Keratinocyte (primary cell): ENCODE measurements at regions not wholly inside any gene's neighbourhood (a gene's known extent, or its start where the extent isn't known, plus 50 kb on each side); places are given as distances from the start of the nearest gene placed in this dataset.

Experiments
- DNase-seq: peaks from one replicate; pipeline ENCODE4 v3.0.0-alpha.2; 2011; ENCODE audit warnings: low read depth, missing footprints, low spot score
- FAIRE-seq: peaks from 2 replicates; lab custom pipeline; 2011; peaks lifted over from hg19 to GRCh38; lab: Jason Lieb, UNC
- H2AFZ ChIP-seq: 2 replicates; pipeline ENCODE4 v1.6.0; 2012; ENCODE audit warnings: low read length, control low read depth, inconsistent platforms; ENCODE audit not compliant: control insufficient read depth
- H3K27ac ChIP-seq: 2 replicates; pipeline ENCODE4 v1.5.1; 2011; ENCODE audit warnings: low read length; ENCODE audit not compliant: control insufficient read depth, insufficient read depth
- H3K27me3 ChIP-seq: 3 replicates; pipeline ENCODE4 v1.6.0; 2011; ENCODE audit warnings: low read length; ENCODE audit not compliant: control insufficient read depth, insufficient read depth; ENCODE audit errors: extremely low read depth
- H3K36me3 ChIP-seq, 2 experiments: 2 replicates in 1 of 2; 3 replicates in 1 of 2; pipeline ENCODE4 v1.5.1; 2011; ENCODE audit warnings: low read length in 2 of 2, mild to moderate bottlenecking in 1 of 2; ENCODE audit not compliant: control insufficient read depth in 2 of 2, insufficient read depth in 2 of 2; ENCODE audit errors: extremely low read depth in 1 of 2
- H3K4me1 ChIP-seq: 3 replicates; pipeline ENCODE4 v1.5.1; 2011; ENCODE audit warnings: low read length; ENCODE audit not compliant: control insufficient read depth, insufficient read depth; ENCODE audit errors: extremely low read depth
- H3K4me2 ChIP-seq: 3 replicates; pipeline ENCODE4 v1.6.0; 2011; ENCODE audit warnings: low read depth, low read length; ENCODE audit not compliant: control insufficient read depth, insufficient read depth; ENCODE audit errors: extremely low read depth
- H3K4me3 ChIP-seq, 3 experiments: fragments of 200-600 bp in 1 of 3; sonication (generic) in 1 of 3; 2 replicates in 2 of 3; 3 replicates in 1 of 3; pipeline ENCODE4 v1.5.1; 2011 to 2016; ENCODE audit warnings: low read length in 3 of 3, mild to moderate bottlenecking in 3 of 3, control low read depth in 2 of 3, inconsistent platforms in 1 of 3, low read depth in 1 of 3, mixed read lengths in 1 of 3, mixed run types in 1 of 3, moderate library complexity in 1 of 3; ENCODE audit not compliant: control insufficient read depth in 2 of 3, insufficient read depth in 2 of 3; ENCODE audit errors: extremely low read depth in 1 of 3
- H3K79me2 ChIP-seq: 2 replicates; pipeline ENCODE4 v1.6.0; 2012; ENCODE audit warnings: low read length; ENCODE audit not compliant: control insufficient read depth, insufficient read depth
- H3K9ac ChIP-seq: 3 replicates; pipeline ENCODE4 v1.6.0; 2011; ENCODE audit warnings: low read length; ENCODE audit not compliant: control insufficient read depth, insufficient read depth; ENCODE audit errors: extremely low read depth
- H3K9me1 ChIP-seq: 3 replicates; pipeline ENCODE4 v1.6.0; 2011; ENCODE audit warnings: low read length; ENCODE audit not compliant: control insufficient read depth, insufficient read depth; ENCODE audit errors: extremely low read depth
- H3K9me3 ChIP-seq: 2 replicates; pipeline ENCODE4 v1.5.1; 2012; ENCODE audit warnings: low read depth, low read length; ENCODE audit not compliant: control insufficient read depth
- H4K20me1 ChIP-seq: 3 replicates; pipeline ENCODE4 v1.6.0; 2011; ENCODE audit warnings: low read length; ENCODE audit not compliant: control insufficient read depth, insufficient read depth; ENCODE audit errors: extremely low read depth
- EZH2 ChIP-seq: IDR thresholded peaks from one replicate; pipeline ENCODE4 v1.6.1; 2012; ENCODE audit warnings: inconsistent platforms, mild to moderate bottlenecking, low read length, moderate library complexity
- dilution Hi-C: fragments of 300-500 bp; cut with MboI; formaldehyde crosslinking; loops from one replicate; pipeline ENCODE4 v1.7.0; 2020; ENCODE audit warnings: low sequenced_read_pairs; ENCODE audit not compliant: extremely low pct_ligation_motif_present
- TF ChIP-seq, protein P1 (sequence below), 3 experiments: IDR thresholded peaks in 1 of 3; conservative IDR thresholded peaks in 1 of 3; optimal IDR thresholded peaks in 1 of 3; 2 replicates in 2 of 3; 3 replicates in 1 of 3; pipeline versions ENCODE3 to v1.5.1; 2011; ENCODE audit warnings: low read length in 3 of 3, mild to moderate bottlenecking in 3 of 3, moderate library complexity in 2 of 3, control low read depth in 1 of 3, inconsistent platforms in 1 of 3; ENCODE audit not compliant: insufficient read depth in 2 of 3; ENCODE audit errors: extremely low read depth in 1 of 3

DNA sequence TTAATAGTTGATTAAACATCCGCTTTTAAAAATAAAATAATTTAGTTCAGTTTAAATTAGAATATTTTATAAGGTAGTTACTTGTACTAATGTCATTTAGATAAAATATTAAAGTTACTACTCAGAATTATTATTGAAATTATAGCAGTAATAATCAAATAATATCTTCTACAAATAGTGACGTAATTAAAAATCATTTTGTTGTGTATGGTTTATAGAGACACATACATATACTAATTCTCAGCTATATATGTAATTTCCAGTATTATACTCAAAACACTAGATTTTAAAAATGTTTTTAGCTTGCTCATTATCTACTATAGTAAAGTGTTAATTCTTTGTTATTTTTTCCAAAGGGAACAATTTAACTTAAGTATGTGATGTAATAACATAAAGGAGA, 435.2 kb upstream of the MANEA start:
- FAIRE-seq, result no peak
- H3K9ac ChIP-seq, result no peak overlapping the region
- no peaks in the 10 kb centered on the region for H4K20me1 ChIP-seq
- H3K36me3 ChIP-seq, result no peaks in the 10 kb centered on the region
- no peak for DNase-seq
- no peaks in the 10 kb centered on the region for H3K79me2 ChIP-seq
- no peaks in the 10 kb centered on the region for H3K9me1 ChIP-seq
- H3K27ac ChIP-seq, result no peak overlapping the region
- H3K27me3 ChIP-seq, result no peaks in the 10 kb centered on the region
- no peaks in the 10 kb centered on the region for H3K9me3 ChIP-seq
- dilution Hi-C loops, result no loop called here
- TF ChIP-seq EZH2, result no peak
- TF ChIP-seq, protein P1, sequence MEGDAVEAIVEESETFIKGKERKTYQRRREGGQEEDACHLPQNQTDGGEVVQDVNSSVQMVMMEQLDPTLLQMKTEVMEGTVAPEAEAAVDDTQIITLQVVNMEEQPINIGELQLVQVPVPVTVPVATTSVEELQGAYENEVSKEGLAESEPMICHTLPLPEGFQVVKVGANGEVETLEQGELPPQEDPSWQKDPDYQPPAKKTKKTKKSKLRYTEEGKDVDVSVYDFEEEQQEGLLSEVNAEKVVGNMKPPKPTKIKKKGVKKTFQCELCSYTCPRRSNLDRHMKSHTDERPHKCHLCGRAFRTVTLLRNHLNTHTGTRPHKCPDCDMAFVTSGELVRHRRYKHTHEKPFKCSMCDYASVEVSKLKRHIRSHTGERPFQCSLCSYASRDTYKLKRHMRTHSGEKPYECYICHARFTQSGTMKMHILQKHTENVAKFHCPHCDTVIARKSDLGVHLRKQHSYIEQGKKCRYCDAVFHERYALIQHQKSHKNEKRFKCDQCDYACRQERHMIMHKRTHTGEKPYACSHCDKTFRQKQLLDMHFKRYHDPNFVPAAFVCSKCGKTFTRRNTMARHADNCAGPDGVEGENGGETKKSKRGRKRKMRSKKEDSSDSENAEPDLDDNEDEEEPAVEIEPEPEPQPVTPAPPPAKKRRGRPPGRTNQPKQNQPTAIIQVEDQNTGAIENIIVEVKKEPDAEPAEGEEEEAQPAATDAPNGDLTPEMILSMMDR (optimal IDR thresholded peaks at IDR 0.05 in 1 of 3, IDR thresholded peaks at IDR 0.05 in 1 of 3, conservative IDR thresholded peaks at IDR 0.05 in 1 of 3; ENCODE audit: extremely low read depth in 1 of 3, insufficient read depth in 2 of 3, low read length in 3 of 3), result no peak
- no peak overlapping the region for H2AFZ ChIP-seq
- no peak overlapping the region for H3K4me3 ChIP-seq
- no peaks in the 10 kb centered on the region for H3K4me1 ChIP-seq
- H3K4me2 ChIP-seq, result no peak overlapping the region

DNA sequence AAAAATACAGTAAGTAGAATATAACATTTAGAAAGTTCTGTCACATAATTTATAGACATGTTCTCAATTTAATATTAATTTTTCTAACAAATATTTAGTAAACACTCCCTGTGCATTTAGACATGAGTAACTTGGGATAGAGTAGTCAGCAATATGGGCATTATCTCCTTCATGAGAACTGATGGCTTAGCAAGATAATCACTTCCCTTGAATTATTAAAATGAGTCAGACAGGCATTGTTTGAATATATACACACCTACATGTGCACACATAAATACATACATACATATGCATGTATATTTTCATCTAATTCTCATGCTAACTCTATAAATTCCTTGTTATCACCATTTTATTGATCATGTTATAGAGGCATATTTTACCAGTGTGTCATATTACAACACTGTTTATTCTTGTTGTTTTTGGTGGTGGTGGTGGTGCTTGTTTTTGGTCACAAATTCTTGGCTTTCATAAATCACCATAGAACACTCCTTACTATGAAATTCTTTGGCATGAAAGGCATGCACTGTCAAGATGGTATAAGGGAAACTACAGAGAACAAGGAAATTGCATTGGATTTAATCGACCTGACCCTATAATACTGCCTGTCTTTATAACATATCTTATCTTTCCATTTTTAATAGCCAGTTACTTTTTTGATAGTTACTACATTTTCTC, 434.5 kb upstream of the MANEA start:
- H2AFZ ChIP-seq, result no peak overlapping the region
- H3K36me3 ChIP-seq, result no peaks in the 10 kb centered on the region
- no peak overlapping the region for H3K4me2 ChIP-seq
- no peak for FAIRE-seq
- no peaks in the 10 kb centered on the region for H3K27me3 ChIP-seq
- no peaks in the 10 kb centered on the region for H3K79me2 ChIP-seq
- H4K20me1 ChIP-seq, result no peaks in the 10 kb centered on the region
- H3K9ac ChIP-seq, result no peak overlapping the region
- no peaks in the 10 kb centered on the region for H3K9me1 ChIP-seq
- H3K4me3 ChIP-seq, result no peak overlapping the region
- H3K4me1 ChIP-seq, result no peaks in the 10 kb centered on the region
- H3K27ac ChIP-seq, result no peak overlapping the region
- dilution Hi-C loops, result no loop called here
- no peaks in the 10 kb centered on the region for H3K9me3 ChIP-seq
- TF ChIP-seq EZH2, result no peak
- TF ChIP-seq, protein P1 (optimal IDR thresholded peaks at IDR 0.05 in 1 of 3, IDR thresholded peaks at IDR 0.05 in 1 of 3, conservative IDR thresholded peaks at IDR 0.05 in 1 of 3; ENCODE audit: extremely low read depth in 1 of 3, insufficient read depth in 2 of 3, low read length in 3 of 3), result no peak
- DNase-seq, result no peak
